GM20431 (cell line): ENCODE measurements at regions not wholly inside any gene's neighbourhood (a gene's known extent, or its start where the extent isn't known, plus 50 kb on each side); places are given as distances from the start of the nearest gene placed in this dataset.

Source experiments
- in situ Hi-C: fragments of 300-500 bp; cut with MseI, MboI; formaldehyde crosslinking; loops from one replicate; pipeline ENCODE4 v1.15.0; 2020; ENCODE audit warnings: low sequenced_read_pairs; ENCODE audit not compliant: unreplicated experiment

DNA sequence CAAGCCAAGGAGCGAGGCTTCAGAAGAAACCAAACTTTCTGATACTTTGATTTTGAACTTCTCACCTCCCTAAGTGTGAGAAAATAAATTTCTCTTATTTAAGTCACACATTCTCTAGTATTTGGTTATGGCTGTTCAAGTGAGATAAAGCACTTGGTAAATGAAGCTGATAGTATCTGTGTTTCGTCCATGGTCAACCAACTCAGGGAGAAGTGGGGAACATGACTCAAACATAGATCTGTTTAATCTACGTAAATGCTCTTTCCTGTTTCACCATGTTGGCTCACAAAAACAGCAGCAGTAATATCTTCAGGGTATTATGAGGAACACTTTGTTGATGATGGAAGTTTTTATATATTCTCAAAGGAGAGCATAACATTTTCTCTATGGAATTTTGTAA is 2167.2 kb upstream of the C9orf72 start:
- in situ Hi-C loops = no loop called here

DNA sequence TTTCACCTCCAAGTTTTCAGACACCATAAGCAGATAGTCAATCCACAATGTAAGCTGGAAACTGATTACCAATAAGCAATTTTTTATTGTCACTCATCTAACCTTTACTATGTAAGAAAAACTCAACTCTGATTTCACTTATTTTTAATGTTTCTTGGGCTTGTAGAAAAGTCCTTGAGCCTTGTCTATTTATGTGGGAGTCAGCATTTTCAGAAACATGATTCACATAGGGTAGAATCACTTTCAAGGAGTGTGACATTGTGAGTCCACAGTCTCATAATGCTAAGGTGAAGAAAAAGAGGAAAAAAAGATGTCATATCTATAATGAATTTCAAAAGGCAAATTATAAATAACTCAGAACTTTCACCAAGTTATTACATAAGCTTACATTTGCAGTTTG is 2167.9 kb upstream of the C9orf72 start:
- in situ Hi-C loops = no loop called here

DNA sequence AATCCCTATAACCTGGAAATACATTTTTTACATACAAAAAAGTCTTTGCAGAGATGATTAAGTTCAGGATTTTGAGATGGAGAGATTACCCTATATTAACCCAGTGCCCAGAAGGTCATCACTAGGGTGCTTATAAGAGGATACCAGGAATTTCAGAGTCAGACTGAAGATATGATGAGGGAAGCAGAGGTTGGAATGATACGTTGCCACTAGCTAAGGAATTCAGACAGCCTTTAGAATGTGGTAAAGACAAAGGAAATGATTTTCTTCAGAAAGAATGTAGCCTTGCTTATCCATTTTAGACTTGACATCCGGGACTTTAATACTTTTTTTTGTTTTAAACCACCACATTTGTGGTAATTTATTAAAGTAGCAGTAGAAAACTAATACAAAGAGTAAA is 2176.8 kb upstream of the C9orf72 start:
- in situ Hi-C loops = no loop called here

DNA sequence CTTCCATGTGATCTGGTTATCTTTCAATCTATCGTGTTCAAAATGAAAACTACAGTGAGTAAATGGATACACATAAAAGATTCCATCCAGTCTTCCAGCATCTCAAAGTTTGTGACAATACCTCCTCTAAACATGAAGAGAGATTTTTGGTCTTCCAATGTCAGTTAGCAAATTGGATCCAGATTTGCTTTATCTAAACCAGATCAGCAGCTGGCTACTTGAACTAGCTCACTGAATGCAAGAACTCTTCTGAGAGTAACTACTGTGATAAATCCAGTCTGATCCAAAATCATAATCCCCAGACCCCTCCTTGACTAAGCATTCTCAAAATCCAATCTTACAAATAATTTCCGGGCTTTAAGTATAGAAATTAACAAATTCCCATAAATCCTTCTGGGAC is 2177.9 kb upstream of the C9orf72 start:
- in situ Hi-C loops = no loop called here

DNA sequence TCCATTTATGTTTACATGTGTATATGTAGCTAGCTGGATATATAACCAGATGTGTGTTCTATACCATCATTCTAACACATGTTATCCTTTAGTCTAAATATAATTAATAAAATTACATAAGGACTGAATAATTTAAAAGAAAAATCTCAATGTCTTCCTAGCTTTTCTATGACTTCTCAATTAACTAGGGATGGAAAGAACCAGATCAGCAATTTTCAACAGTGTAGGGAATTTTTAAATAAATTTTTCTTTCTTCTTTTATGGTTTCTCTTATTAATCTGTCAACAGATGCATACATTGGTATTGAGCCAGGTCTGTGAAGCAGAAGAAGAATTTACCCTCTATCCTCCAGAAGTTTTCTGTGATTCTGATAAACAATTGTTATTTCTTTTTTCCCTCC is 2180.4 kb upstream of the C9orf72 start:
- in situ Hi-C loops = no loop called here

DNA sequence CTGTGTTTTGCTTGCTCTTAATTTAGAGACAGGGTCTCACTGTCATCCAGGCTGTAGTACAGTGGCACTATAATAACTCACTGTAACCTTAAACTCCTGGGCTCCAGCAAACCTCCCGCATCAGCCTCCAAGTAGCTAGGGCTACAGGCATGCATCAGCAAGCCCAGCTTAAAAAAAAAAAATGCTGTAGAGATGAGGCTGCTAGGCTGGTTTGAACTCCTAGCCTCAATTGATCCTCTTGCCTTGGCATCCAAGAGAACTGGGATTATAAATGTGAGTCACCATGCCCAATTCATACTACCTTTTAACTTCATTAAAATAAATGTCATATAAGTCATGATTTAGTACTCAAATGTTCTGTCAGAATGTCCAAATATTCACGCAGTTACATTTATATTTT is 2195.7 kb upstream of the C9orf72 start:
- in situ Hi-C loops = no loop called here

DNA sequence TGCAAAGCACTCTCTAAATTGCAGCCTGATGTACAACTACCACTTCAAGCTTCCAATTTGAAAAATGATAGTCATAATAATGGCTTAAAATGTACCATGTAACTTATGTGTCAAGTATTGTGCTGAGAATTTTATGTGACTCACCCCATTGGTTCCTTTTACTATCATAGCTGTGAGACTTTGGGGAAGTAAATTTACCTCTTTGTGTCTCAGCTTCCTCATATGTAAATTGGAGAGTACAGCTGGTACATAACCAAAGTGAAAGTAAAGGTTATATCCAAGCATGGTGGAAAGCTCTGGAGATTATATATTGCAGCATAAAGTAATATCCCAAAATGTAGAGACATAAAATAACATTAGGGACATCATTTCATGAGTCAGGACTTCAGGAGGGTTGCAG is 2200.4 kb upstream of the C9orf72 start:
- in situ Hi-C loops = no loop called here

DNA sequence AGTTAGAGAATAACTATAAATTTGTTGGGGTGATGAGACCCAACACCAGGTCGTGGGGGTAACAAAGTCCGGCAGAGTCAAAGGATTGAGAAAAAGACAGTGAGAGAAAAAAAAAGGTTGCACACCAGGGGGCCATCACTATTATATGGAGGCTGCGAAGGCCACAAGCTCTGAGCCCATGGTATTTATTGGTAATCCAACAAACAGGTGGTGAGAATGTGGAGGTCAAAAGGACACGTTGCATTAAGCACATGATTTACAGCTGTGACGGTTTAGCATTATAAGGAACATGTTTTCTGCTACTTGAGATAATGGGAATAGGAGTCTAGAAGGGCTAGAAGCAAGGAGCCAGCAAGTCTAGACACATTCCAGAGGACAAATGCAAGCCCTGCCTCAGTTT is 2202.2 kb upstream of the C9orf72 start:
- in situ Hi-C loops = no loop called here

DNA sequence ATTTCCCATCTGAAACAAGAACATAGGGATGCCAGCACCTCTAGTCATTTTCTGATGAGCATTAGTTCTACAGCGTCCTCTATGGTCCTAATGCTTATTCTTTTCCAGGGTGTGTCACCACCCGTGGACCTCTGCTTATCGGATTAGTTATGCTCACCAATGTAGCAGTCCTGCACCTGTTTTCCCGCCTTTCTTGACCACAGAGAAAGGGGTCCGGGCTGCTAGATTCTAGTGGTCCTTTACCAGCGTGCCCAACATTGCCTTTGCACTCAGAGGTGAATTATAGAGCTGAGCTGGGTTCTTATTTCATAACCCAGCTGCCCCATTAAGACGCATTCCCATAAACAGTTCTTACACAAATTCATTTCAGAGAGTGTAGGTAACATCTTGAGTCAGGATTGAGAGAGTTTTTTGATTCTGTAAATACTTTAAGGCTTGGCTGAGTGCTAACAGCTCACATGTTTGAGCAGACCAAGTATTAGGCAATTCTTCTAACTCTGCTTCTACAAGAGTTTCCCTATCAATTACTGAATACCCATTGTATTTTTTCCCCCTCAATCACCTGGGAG is 2205.1 kb upstream of the C9orf72 start:
- in situ Hi-C loops = no loop called here

DNA sequence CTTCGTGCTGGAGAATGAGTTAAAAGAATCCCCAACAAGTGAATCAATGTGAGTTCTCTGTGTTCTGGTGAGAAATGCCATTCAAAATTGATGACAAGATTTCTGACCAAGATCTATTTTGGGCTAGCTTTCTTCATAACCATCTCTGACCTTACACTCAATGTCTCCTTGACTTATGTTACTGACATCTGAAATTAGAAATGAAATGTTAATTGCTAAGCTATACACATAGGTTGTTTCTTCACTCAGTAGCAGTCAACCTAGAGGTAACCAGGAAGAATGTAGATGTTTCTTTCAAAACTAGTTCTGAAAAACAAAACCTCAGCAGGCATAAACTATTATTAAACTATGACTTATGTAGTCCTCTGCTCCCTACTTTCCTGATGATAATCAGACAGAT is 2220.7 kb upstream of the C9orf72 start:
- in situ Hi-C loops = no loop called here

DNA sequence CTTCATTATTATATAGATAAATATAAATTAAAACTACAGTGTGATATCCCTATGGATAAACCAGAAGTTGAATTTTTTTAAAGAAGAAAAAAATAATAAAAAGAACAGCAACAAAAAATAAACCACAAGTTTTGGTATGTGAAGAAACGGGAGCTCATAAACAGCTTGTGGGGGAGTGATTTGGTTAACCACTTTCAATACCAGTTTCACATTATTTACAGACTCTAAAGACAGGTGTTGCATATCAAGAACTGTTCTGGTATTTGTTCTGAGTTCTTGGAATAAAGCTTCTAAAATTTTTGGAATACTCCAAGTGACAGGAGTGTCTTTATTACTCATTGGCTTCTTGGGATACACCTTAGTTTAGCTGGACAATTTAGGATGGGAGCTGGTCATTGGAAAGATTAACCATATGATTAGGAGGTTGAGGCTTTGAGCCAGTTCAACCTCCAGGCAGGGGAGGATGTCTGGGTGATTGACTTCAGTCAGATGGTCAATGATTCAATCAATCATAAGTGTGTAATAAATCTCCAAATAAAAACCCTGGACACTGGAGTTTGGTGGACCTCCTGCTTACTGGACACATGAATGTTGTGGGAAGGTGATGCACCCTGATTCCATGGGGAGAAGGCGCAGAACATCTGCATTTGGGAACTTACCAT is 2223.1 kb upstream of the C9orf72 start:
- in situ Hi-C loops = no loop called here

DNA sequence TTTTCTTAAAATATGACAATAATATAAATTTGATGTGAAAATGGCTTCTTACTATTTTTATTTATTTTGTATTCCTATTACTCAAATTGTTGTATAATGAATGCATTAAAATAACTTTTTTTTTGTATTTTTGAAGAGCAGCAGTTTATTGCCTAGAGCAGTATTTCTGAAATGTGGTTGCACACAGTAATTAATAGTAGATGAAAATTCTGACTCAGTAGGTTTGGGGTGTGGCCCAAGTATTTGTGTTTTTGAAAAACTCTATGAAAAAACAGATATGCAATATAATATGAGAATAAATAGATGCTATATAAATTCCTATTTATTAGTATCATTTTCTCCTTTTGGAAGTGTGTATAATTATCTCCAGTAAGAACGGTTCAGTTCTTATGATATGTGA is 2225.3 kb upstream of the C9orf72 start:
- in situ Hi-C loops = no loop called here

DNA sequence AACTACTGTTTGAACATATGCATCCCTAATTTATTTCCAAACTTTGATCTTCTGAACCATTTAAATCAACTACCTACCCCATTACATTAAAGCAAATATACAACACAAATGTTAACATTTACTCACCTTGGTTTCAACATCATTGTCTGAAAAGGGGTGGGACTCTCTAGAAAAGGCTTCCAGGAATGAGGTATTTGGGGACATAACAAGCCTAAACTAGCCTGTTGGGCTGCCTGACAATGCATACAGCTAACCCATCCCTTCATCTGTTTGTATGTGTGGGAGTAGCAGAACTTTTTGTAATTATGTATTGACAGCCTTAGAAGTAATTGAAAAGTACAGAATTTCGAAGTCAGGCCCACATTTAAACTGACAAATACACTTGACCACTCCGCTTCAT is 2225.9 kb upstream of the C9orf72 start:
- in situ Hi-C loops = no loop called here

DNA sequence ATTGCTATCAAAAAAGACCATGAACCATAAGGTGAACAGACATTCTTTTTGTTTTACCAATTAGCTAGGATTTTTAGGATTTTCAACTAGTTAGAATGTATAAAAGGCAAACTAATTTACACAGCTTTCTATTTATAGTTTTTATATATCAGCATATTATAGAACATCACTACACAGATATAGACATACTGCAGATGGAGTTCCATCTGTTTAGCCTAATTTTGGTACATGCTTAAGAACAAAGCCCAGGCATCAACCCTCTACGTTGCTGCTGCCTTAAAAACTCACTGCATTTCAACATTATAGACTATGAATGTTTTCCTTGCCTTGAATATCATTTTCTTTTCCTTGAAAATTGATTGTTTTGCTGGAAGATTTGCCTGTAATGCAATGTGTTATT is 2227.5 kb upstream of the C9orf72 start:
- in situ Hi-C loops = no loop called here

DNA sequence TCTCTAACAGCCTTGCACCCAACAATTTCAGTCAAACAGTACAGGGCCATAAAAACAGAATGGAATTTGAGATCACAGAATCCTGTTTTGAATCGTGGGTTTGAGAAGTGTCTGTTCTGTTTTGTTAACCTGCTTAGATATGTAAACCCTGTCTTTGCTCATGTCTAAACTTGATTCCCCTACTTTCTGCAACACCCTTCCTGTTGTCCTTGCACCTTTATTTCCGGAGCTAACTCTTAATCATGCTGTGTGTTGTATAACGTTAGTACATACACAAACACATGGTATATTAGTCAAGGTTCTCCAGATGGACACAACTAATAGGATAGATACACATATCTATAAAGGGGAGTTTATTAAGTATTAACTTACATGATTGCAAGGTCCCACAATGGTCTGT is 2229.2 kb upstream of the C9orf72 start:
- in situ Hi-C loops = no loop called here

DNA sequence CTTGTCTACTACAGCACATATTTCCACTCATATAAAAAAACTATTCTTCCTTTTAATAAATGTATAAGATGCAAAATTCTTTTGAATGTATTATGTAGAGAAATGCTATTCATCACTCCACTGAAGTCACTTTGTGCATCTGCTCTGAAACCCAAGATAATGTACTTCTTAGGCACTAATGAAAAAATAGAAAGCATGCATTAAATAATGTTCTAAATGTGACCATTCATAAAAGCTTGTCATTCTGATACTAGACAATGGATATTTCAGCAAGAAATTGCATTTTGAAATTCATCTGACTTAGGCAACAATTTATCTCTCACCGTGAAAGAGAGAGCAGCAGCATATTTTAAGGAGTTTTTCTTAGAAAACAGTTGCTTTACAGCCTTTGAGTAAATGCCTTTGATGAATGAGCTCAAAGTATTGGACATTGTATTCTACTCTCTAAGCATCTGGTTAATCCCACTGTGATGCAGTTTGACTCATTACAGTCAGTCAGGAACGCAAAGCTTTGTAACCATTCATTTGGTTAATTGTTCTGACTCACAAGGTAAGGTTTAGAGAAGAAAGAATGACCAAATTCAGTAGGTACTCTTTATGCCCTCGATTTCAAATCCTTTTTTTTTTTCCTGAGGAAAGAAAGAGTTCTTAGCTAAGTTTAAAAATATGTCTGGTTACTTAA is 2233.8 kb upstream of the C9orf72 start:
- in situ Hi-C loops = no loop called here

DNA sequence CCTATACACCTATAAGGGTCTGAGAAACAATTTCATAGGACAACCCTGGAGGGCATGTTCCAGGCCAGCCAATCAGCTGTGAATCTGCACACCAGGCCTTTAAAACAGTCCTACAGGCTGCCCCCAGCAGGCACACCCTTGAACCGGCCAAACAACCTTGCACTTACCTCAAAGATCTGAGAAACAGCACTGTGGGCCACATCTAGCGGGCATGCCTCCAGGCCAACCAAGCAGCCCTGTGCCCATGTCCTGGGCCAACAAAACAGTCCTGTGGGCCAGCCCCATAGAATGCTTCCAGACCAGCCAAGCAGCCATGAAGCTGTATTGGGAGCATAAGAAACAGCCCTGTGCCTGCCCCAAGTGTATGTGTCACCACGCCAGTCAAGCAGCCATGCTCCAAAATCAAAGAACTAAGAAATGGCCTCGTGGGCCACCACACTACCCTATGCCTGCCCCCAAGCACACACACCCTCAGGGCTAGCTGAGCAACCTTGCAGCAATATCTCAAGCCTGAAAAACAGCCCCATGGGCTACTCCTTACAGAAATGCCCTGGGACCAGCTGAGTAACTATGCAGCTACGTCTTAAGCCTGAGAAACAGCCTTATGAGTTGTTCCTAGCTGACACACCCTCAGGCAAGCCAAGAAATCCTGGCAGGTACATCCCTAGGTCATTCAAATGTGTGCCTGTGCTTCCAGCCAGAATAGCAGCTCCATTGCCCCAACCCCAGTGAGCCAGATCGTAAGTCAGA is 2243.8 kb upstream of the C9orf72 start:
- in situ Hi-C loops = no loop called here

DNA sequence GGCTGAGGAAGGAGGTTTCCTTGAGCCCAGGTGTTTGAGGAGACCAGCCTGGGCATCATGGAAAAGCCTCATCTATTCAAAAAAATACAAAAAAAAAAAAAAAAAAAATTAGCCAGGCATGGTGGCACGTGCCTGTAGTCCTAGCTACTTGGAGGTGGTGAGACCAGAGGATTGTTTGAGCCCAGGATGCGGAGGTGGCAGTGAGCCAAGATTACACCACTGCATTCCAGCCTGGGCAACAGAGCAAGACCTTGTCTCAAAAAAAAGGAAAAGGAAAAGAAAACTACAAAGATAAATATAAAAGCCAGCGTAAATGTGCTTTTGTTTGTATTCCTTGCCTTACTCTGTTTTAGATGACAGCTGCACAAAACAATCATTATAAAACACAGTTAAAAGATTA is 2249.2 kb upstream of the C9orf72 start:
- in situ Hi-C loops = no loop called here

DNA sequence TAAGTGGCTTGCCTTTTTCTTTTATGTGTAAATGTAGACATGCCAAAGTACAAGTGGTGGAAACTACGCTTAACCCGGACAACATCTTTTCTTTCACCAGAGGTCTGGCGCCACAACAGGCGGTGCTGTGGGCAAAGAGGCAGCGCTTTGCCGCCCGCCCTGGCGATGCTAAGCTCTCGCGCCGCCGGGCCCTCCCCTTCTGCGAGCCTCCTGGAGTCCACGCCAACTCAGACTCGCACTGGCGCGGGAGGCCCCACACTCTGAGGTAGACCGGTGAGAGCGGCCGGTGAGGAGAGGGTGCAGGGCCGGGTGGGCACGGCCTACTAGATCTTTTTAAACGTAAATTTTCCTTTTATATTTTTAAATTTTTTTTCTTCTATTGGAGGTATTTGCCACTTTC is 2253.1 kb upstream of the C9orf72 start:
- in situ Hi-C loops = no loop called here

DNA sequence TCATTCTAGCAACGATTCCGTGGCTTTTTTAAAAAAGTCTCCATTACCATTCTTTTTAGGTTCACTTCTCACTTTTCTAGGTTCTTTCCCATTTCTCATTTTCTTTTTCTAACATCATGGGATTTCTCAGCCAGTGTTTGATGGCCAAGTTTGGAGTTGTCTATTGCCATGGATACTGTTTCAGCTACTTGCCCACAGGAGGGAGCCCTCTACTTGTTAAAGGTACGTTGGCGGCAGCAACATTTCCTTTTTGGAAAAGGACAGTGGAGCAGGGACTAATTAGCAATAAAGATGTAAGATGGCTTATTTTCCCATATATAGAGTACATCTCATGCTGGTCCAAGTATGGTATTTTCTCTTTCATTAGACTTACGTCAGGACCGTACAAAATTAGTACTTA is 2257.5 kb upstream of the C9orf72 start:
- in situ Hi-C loops = no loop called here

DNA sequence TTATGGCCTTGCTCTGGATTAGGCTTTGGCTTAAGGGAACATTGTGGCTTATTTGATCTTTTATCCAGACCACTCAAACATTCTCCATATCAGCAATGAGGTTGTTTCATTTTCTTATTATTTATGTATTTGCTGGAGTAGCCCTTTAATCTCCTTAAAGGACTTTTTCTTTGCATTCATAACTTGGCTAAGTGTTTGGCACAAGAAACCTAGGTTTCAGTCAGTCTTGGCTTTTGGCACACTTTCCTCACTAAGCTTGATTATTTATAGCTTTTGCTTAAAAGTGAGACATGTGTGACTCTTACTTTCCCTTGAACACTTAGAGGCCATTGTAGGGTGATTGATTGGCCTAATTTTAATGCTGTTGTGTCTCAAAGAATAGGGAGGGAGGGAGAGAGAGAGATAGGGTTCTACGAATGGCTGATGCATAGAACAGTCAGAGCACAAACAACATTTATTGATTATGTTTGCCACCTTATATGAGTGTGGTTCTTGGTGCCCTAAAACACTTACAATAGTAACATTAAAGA is 2265.3 kb upstream of the C9orf72 start:
- in situ Hi-C loops = no loop called here
